CD4-positive, alpha-beta T cell treated with Interleukin-10 for 1 hour (primary cell): ENCODE measurements at regions not wholly inside any gene's neighbourhood (a gene's known extent, or its start where the extent isn't known, plus 50 kb on each side); places are given as distances from the start of the nearest gene placed in this dataset.
"Not testable (repeated sequence)": the region's sequence is repeated elsewhere in the genome, so short reads cannot be mapped to it uniquely, and the experiment has no call there.

ENCODE experiments used
- DNase-seq: peaks from one replicate; pipeline ENCODE4 v3.0.0-alpha.2; 2020

- no peak for DNase-seq
Measured at GRCh38 chr10:37067576-37067975, 57.8 kb upstream of the ANKRD30A start.

GRCh38 chr10:37062296-37062695, 63.1 kb upstream of the ANKRD30A start:
- not testable (repeated sequence) for DNase-seq

- no peak for DNase-seq
Measured at GRCh38 chr10:37057261-37057660, 68.1 kb upstream of the ANKRD30A start.

- DNase-seq: no peak
Measured at GRCh38 chr10:37053476-37053875, 71.9 kb upstream of the ANKRD30A start.

- DNase-seq: not testable (repeated sequence)
Measured at GRCh38 chr10:37049982-37050381, 75.4 kb upstream of the ANKRD30A start.

- DNase-seq: not testable (repeated sequence)
Measured at GRCh38 chr10:37044319-37044718, 81.1 kb upstream of the ANKRD30A start.

- no peak for DNase-seq
Measured at GRCh38 chr10:37035853-37036252, 89.5 kb upstream of the ANKRD30A start.

- DNase-seq: no peak
Measured at GRCh38 chr10:37015498-37015897, 109.9 kb upstream of the ANKRD30A start.

GRCh38 chr10:37010741-37011140, 114.7 kb upstream of the ANKRD30A start:
- no peak for DNase-seq

- DNase-seq: not testable (repeated sequence)
Measured at GRCh38 chr10:37008276-37008675, 117.1 kb upstream of the ANKRD30A start.

GRCh38 chr10:37003126-37003525, 122.3 kb upstream of the ANKRD30A start:
- DNase-seq: no peak

GRCh38 chr10:36995806-36996205, 129.6 kb upstream of the ANKRD30A start:
- not testable (repeated sequence) for DNase-seq

- no peak for DNase-seq
Measured at GRCh38 chr10:36994886-36995285, 130.5 kb upstream of the ANKRD30A start.

- no peak for DNase-seq
Measured at GRCh38 chr10:36989233-36989632, 136.2 kb upstream of the ANKRD30A start.

- DNase-seq: no peak
Measured at GRCh38 chr10:36946598-36946997, 178.8 kb upstream of the ANKRD30A start.

GRCh38 chr10:36943544-36943943, 181.9 kb upstream of the ANKRD30A start:
- DNase-seq: no peak

GRCh38 chr10:36942616-36943015, 182.8 kb upstream of the ANKRD30A start:
- no peak for DNase-seq

- DNase-seq: no peak
Measured at GRCh38 chr10:36903040-36903439, 222.4 kb upstream of the ANKRD30A start.

- no peak for DNase-seq
Measured at GRCh38 chr10:36899652-36900051, 225.7 kb upstream of the ANKRD30A start.

- peak; percentile 28 for DNase-seq
Measured at GRCh38 chr10:36888925-36889573, 236.3 kb upstream of the ANKRD30A start.

GRCh38 chr10:36886303-36886891, 239.0 kb upstream of the ANKRD30A start:
- no peak for DNase-seq

- no peak for DNase-seq
Measured at GRCh38 chr10:36885746-36886145, 239.7 kb upstream of the ANKRD30A start.

GRCh38 chr10:36882781-36883180, 242.6 kb upstream of the ANKRD30A start:
- no peak for DNase-seq

GRCh38 chr10:36880898-36881297, 244.5 kb upstream of the ANKRD30A start:
- no peak for DNase-seq
